Upper lobe of right lung (tissue), 1 donor: ENCODE measurements at regions not wholly inside any gene's neighbourhood (a gene's known extent, or its start where the extent isn't known, plus 50 kb on each side); places are given as distances from the start of the nearest gene placed in this dataset.
"Not testable (repeated sequence)": the region's sequence is repeated elsewhere in the genome, so short reads cannot be mapped to it uniquely, and the experiment has no call there.

Source experiments
- ATAC-seq: fragments of 200-7000 bp; cut with Tn5 transposase; one replicate; pipeline ENCODE4 v1.9.1; 2020; ENCODE audit warnings: mild to moderate bottlenecking, moderate library complexity
- DNase-seq: peaks from one replicate; pipeline ENCODE4 v3.0.0-alpha.2; 2020
- H3K27ac ChIP-seq: fragments of 200-600 bp; one replicate; pipeline ENCODE4 v1.8.0; 2022
- H3K27me3 ChIP-seq: fragments of 200-600 bp; one replicate; pipeline ENCODE4 v1.8.0; 2022; ENCODE audit warnings: mild to moderate bottlenecking
- H3K36me3 ChIP-seq: fragments of 200-600 bp; one replicate; pipeline ENCODE4 v1.8.0; 2022
- H3K4me1 ChIP-seq: fragments of 200-600 bp; one replicate; pipeline ENCODE4 v1.8.0; 2022
- H3K4me3 ChIP-seq: fragments of 200-600 bp; one replicate; pipeline ENCODE4 v1.8.0; 2022; ENCODE audit warnings: mild to moderate bottlenecking
- H3K9me3 ChIP-seq: fragments of 200-600 bp; one replicate; pipeline ENCODE4 v1.8.0; 2022
- intact Hi-C: fragments of 100-400 bp; cut with DNase I; formaldehyde crosslinking; loops from one replicate; pipeline ENCODE4 v1.11.0; 2022
- TF ChIP-seq, protein P1 (sequence below): fragments of 200-600 bp; IDR thresholded peaks from one replicate; pipeline ENCODE4 v1.8.0; 2022; ENCODE audit warnings: antibody characterized with exemption
- donor health status: DM: no; HTN: yes; CAD: no; lungs with severe emphysema.

DNA sequence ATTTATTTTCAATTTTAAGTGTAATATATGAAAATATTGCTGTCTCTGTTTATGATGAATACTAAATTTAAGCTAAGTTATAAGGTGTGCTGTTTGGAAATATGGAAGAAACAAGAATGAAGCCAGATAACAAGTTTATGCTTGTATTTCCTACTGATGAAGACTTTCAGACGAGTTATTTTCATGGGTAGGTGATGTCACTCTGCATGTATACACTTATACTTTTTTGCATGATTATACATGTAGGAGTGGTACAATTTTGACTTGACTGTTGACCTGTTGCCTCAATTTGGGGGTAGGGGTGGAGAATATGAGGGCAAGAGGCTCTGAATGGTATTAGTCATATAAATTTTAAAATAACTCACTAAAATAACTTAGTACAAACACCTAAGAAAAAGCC, 133.7 kb downstream of the HAUS1 start:
- ATAC-seq (no peak), DNase-seq (no peak)
- H3K27me3 ChIP-seq = no peaks in the 10 kb centered on the region
- H3K4me1 ChIP-seq = no peaks in the 10 kb centered on the region
- no peak overlapping the region for H3K4me3 ChIP-seq
- intact Hi-C loops = no loop called here
- TF ChIP-seq, protein P1, sequence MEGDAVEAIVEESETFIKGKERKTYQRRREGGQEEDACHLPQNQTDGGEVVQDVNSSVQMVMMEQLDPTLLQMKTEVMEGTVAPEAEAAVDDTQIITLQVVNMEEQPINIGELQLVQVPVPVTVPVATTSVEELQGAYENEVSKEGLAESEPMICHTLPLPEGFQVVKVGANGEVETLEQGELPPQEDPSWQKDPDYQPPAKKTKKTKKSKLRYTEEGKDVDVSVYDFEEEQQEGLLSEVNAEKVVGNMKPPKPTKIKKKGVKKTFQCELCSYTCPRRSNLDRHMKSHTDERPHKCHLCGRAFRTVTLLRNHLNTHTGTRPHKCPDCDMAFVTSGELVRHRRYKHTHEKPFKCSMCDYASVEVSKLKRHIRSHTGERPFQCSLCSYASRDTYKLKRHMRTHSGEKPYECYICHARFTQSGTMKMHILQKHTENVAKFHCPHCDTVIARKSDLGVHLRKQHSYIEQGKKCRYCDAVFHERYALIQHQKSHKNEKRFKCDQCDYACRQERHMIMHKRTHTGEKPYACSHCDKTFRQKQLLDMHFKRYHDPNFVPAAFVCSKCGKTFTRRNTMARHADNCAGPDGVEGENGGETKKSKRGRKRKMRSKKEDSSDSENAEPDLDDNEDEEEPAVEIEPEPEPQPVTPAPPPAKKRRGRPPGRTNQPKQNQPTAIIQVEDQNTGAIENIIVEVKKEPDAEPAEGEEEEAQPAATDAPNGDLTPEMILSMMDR = no peak
- H3K9me3 ChIP-seq = no peaks in the 10 kb centered on the region
- H3K27ac ChIP-seq = no peak overlapping the region
- no peaks in the 10 kb centered on the region for H3K36me3 ChIP-seq

DNA sequence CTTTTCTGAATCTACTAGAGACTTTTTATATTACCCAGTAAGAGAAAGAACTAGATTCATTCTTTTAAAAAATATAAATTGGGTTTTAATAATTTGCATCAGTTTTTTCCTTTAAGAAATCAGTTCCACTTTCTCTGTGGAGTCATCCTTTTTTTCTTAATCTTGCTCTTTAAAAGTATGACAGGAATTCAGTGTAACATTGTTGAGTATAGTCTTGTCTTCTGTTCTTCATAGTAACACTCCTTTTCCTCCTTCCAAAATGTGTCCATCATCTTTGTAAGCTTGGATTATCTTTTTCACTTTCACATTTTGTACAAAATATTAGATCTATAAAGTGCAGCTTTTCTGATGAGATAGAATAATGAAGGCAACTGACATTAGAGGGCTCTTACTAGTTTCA, 135.4 kb downstream of the HAUS1 start:
- Histone ChIP-seq H3K27ac (no peak overlapping the region), H3K27me3 (no peaks in the 10 kb centered on the region), H3K9me3 (no peaks in the 10 kb centered on the region), H3K36me3 (no peaks in the 10 kb centered on the region), H3K4me3 (no peak overlapping the region), H3K4me1 (no peaks in the 10 kb centered on the region)
- TF ChIP-seq, protein P1 = no peak
- no peak for ATAC-seq
- DNase-seq = no peak
- intact Hi-C loops = no loop called here

DNA sequence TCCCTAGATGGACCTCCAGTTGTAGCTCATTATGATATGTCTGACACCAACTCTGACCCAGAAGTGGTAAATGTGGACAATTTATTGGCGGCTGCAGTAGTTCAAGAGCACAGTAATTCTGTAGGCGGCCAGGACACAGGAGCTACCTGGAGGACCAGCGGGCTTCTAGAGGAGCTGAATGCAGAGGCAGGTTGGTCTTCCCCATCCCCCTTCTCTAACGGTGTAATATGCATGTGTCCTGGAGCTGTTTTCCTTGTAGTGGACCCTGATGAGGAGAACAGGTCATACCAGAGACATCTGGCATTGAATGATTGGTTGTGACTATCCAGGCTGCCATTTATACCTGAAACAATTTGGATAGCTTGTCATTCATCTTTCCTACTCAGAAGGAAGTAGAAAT, 135.8 kb downstream of the HAUS1 start:
- no peak for ATAC-seq
- intact Hi-C loops = no loop called here
- Histone ChIP-seq H3K4me1 (no peaks in the 10 kb centered on the region), H3K9me3 (no peaks in the 10 kb centered on the region), H3K36me3 (no peaks in the 10 kb centered on the region), H3K4me3 (no peak overlapping the region), H3K27ac (no peak overlapping the region), H3K27me3 (no peaks in the 10 kb centered on the region)
- no peak for DNase-seq
- TF ChIP-seq, protein P1 = no peak

DNA sequence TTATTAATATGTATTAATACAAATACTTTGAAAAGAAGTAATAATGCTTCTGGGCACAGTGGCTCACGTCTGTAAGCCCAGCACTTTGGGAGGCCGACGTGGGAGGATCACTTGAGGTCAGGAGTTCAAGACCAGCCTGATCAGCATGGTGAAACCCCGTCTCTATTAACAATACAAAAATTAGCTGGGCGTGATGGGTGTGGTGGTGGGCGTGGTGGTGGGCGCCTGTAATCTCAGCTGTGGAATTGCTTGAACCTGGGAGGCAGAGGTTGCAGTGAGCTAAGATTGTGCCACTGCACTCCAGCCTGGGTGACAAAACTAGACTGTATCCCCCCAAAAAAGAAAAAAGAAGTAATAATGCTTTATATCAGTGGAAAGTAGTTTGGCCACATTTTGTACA, 137.2 kb downstream of the HAUS1 start:
- H3K27ac ChIP-seq, intact Hi-C loops, ATAC-seq, H3K9me3 ChIP-seq, H3K27me3 ChIP-seq, H3K36me3 ChIP-seq, H3K4me1 ChIP-seq, H3K4me3 ChIP-seq, DNase-seq: not testable (repeated sequence)

DNA sequence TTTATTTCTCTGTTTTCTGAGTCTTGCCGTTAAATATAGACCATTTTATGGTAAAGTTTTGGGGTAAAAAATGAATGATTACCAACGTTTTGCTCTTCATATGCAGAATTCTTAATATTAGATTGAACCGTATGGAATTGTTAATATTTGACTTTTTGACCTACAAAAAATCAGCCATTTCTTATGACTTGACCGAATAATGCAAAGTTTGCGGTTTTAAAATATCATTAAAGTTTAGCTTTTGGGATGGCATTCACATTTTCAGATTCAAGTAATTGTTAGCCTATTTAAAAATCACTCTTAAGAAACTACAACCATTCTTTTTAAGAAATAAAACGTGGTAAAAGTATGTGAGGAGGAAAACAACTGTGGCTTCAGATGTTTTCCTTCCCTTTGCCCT, 138.0 kb downstream of the HAUS1 start:
- DNase-seq = no peak
- H3K36me3 ChIP-seq = no peaks in the 10 kb centered on the region
- H3K4me1 ChIP-seq = no peaks in the 10 kb centered on the region
- TF ChIP-seq, protein P1 = no peak
- no peak overlapping the region for H3K27ac ChIP-seq
- no peak overlapping the region for H3K4me3 ChIP-seq
- intact Hi-C loops = no loop called here
- no peak for ATAC-seq
- H3K9me3 ChIP-seq = no peaks in the 10 kb centered on the region
- H3K27me3 ChIP-seq = no peaks in the 10 kb centered on the region

GRCh38 chr18:46243095-46243494, 138.9 kb downstream of the HAUS1 start:
- ATAC-seq = no peak

More at GRCh38 chr18:46243095-46243494, 138.9 kb downstream of the HAUS1 start:
- H3K9me3 ChIP-seq = no peaks in the 10 kb centered on the region
- H3K27ac ChIP-seq = no peak overlapping the region
- TF ChIP-seq, protein P1 = no peak
- no peaks in the 10 kb centered on the region for H3K27me3 ChIP-seq
- H3K36me3 ChIP-seq = no peaks in the 10 kb centered on the region
- no peaks in the 10 kb centered on the region for H3K4me1 ChIP-seq
- no peak for DNase-seq
- intact Hi-C loops = no loop called here
- no peak overlapping the region for H3K4me3 ChIP-seq
